Prostate gland (tissue), 2 donors: ENCODE measurements at regions not wholly inside any gene's neighbourhood (a gene's known extent, or its start where the extent isn't known, plus 50 kb on each side); places are given as distances from the start of the nearest gene placed in this dataset.

Experiments used
- CTCF ChIP-seq, 4 experiments: fragments of 200-600 bp in 2 of 4; fragments of 450-650 bp in 2 of 4; sonication (generic) in 2 of 4; IDR thresholded peaks; 1 replicate in 3 of 4; 2 replicates in 1 of 4; pipeline ENCODE4 v1.5.1; 2016 to 2019; ENCODE audit warnings: antibody characterized with exemption in 4 of 4, mild to moderate bottlenecking in 2 of 4, moderate library complexity in 2 of 4
- POLR2AphosphoS5 ChIP-seq: sonication (generic); formaldehyde crosslinking; IDR thresholded peaks from one replicate; pipeline ENCODE4 v1.6.1; 2017; ENCODE audit warnings: antibody characterized with exemption

DNA sequence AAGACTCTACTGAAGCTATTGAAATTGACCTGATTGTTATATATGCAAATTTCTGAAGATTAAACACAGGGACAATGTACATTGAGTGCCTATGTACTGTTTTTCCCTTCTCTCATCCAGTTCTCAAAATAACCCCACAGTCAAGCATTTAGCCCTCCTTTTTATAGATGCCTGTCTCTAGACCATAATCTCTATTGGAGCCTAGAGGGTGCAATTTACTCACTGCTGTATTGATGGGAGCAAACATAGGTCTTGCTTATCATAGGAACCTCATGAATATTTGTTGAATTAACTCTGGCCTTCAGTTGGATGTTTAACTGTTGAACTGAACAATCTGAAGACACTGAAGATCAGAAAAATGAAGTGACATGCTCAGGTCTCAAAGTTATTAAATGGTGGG lies 183.0 kb downstream of the RFC3 start:
- TF ChIP-seq CTCF (IDR thresholded peaks at IDR 0.05), result no peak
- TF ChIP-seq POLR2AphosphoS5, result no peak
